Bronchial epithelial cell (primary cell): ENCODE measurements at regions not wholly inside any gene's neighbourhood (a gene's known extent, or its start where the extent isn't known, plus 50 kb on each side); places are given as distances from the start of the nearest gene placed in this dataset.

ENCODE experiments used
- DNase-seq: peaks from one replicate; pipeline ENCODE4 v3.0.0-alpha.2; 2010; ENCODE audit warnings: low read depth
- FAIRE-seq: peaks from 2 replicates; lab custom pipeline; 2011; peaks lifted over from hg19 to GRCh38; lab: Jason Lieb, UNC
- H3K27me3 ChIP-seq: 2 replicates; pipeline ENCODE4 v1.5.1; 2011; ENCODE audit warnings: low read length; ENCODE audit not compliant: control insufficient read depth, insufficient read depth
- H3K36me3 ChIP-seq: 2 replicates; pipeline ENCODE4 v1.5.1; 2011; ENCODE audit warnings: low read length; ENCODE audit not compliant: control insufficient read depth, insufficient read depth
- H3K4me3 ChIP-seq: 2 replicates; pipeline ENCODE4 v1.5.1; 2011; ENCODE audit warnings: mild to moderate bottlenecking, low read depth, low read length, control low read depth
- TF ChIP-seq, protein P1 (sequence below): IDR thresholded peaks from 2 replicates; pipeline ENCODE4 v1.5.1; 2011; ENCODE audit warnings: mild to moderate bottlenecking, moderate library complexity, low read length, control low read depth, inconsistent platforms; ENCODE audit not compliant: insufficient read depth, severe bottlenecking

DNA sequence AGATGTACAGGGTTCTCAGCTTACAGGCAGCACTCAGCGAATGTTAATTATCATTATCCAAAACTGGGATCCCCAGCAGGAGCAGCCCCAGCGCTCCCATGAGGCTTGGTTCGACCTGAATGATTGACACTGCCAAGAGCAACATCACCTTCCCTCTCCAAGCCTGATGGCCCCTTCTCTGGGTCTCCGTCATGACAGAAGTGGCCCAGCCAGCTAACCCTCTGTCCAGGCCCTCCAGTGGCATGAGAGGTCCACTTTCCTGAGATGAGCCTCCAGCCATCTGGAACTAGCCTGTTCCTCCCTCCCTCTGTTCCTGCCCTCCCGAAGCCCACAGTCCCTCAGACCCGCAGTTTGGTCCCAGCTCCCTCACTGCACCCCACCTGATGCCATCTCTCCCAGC is 97.0 kb upstream of the RAB6C start:
- Histone ChIP-seq H3K36me3 (no peaks in the 10 kb centered on the region), H3K4me3 (no peak overlapping the region), H3K27me3 (no peaks in the 10 kb centered on the region)
- DNase-seq (no peak), FAIRE-seq (no peak)
- TF ChIP-seq, protein P1, sequence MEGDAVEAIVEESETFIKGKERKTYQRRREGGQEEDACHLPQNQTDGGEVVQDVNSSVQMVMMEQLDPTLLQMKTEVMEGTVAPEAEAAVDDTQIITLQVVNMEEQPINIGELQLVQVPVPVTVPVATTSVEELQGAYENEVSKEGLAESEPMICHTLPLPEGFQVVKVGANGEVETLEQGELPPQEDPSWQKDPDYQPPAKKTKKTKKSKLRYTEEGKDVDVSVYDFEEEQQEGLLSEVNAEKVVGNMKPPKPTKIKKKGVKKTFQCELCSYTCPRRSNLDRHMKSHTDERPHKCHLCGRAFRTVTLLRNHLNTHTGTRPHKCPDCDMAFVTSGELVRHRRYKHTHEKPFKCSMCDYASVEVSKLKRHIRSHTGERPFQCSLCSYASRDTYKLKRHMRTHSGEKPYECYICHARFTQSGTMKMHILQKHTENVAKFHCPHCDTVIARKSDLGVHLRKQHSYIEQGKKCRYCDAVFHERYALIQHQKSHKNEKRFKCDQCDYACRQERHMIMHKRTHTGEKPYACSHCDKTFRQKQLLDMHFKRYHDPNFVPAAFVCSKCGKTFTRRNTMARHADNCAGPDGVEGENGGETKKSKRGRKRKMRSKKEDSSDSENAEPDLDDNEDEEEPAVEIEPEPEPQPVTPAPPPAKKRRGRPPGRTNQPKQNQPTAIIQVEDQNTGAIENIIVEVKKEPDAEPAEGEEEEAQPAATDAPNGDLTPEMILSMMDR = no peak

DNA sequence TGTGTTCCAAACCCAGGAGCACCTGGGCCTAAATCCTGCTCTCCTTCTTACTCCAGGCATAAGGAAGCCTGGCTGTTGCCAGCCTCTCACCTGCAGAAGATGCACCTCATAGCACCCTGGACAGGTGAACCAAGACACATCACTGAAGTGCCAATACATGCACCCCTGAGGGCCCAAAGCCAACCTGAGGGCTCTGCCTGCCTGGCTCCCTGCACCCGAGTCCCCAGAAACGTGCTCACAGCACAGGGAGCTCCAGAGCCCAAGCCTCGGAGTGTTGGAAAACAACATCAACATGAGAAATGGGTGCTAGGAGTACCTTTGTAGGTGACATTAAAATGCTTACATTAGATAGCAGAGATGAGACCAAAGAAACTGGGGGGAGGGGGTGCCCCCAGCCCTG is 96.3 kb upstream of the RAB6C start:
- FAIRE-seq = no peak
- Histone ChIP-seq H3K36me3 (no peaks in the 10 kb centered on the region), H3K27me3 (no peaks in the 10 kb centered on the region), H3K4me3 (no peak overlapping the region)
- TF ChIP-seq, protein P1 = no peak
- no peak for DNase-seq

DNA sequence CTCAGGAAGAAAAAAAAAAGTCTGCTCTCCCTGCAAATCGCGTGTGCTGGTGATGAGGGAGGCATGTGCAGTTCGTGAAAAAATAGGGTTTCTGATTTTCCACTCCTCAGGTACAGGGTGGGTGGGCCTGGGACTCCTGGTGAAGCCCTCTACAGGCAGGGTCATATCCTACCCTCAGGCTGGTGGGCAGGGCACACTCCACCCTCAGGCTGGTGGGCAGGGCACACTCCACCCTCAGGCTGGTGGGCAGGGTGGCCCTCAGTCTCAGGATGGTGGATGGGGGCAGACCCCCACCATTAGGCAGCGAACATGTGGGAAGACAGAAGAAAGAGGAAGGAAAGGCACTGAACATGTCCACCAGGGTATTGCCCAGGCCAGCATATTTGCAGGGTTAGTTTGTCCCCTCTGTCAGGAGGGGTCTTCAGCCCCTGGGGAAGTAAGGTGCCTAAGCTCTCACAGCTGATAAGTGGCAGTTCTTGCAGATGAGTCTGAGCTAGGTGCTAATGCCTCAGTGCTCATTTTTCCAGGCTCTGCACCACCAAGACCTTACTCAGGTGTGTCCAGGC is 95.2 kb upstream of the RAB6C start:
- no peak for FAIRE-seq
- Histone ChIP-seq H3K27me3 (no peaks in the 10 kb centered on the region), H3K4me3 (no peak overlapping the region), H3K36me3 (no peaks in the 10 kb centered on the region)
- no peak for DNase-seq
- TF ChIP-seq, protein P1 = no peak

DNA sequence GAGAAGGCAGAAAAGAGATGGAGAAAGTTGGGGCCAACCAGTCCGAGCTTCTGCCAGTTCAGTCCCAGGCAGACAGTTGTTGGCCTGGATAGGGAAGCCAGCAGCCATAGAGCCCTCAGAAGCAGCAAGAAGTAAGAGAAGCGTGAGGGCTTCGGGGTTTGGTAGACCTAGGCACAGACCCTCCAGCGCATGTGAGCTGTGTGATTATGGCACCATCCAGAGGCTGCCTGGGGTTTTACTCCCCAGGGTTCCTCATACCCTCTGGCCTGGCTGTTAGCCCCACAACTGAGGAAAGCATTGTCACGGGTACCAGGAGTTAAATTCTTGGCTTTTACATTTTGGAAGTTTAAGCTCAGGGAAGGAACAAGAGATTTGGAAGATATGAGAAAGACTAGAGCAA is 93.7 kb upstream of the RAB6C start:
- FAIRE-seq (no peak), DNase-seq (no peak)
- no peaks in the 10 kb centered on the region for H3K27me3 ChIP-seq
- no peaks in the 10 kb centered on the region for H3K36me3 ChIP-seq
- H3K4me3 ChIP-seq = no peak overlapping the region
- TF ChIP-seq, protein P1 = no peak

DNA sequence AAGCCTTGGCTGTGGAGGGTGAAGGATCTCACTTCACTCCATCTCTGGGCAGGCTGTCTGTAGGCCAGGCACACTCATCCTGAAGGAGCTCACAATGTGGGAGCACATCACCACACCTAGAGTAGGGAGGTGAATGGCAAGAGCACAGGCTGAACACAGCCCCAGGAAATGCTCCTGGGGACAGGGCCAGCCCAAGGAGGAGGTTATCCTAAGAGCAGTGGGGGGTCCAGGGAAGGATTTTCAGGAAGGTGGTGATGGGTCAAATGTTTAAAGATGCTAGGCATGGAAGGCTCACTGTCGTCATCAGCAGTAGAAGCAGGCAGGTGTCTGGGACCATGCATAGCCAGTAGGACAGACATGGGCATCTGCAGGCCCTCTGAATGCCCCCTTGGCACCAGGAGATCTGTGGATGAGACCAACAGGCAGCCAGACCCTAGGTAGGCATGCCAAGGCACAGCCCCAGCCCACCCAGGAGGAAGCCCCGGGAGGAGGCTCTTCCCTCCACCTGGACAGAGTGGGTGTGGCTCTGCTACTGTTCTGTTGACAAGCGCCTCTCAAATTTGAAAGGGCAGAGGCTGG is 91.7 kb upstream of the RAB6C start:
- TF ChIP-seq, protein P1 = no peak
- DNase-seq (no peak), FAIRE-seq (no peak)
- Histone ChIP-seq H3K36me3 (no peaks in the 10 kb centered on the region), H3K27me3 (no peaks in the 10 kb centered on the region), H3K4me3 (no peak overlapping the region)

DNA sequence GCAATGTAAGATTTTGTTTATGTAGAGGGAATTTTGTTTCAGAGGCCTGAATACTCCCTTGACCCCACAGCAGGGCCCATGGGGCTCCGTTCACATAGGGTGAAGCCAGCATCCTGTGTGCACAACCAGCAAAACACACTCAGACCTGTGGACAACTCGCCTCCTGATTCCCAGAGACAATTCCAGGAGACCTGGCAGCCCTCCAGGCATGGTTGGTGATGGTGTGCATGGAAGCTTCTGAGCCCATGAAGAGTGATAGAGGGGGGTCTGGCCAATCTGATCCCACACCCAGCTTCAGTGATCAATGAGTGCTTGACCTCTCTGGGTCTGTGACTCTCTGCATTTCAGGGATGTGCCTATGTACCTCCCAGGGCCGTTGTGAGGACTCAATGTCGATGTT is 91.0 kb upstream of the RAB6C start:
- Histone ChIP-seq H3K27me3 (no peaks in the 10 kb centered on the region), H3K4me3 (no peak overlapping the region), H3K36me3 (no peaks in the 10 kb centered on the region)
- FAIRE-seq (no peak), DNase-seq (no peak)
- TF ChIP-seq, protein P1 = no peak
